NCI-H1694 treated with DMSO at 0.1 percent for 48 hours (cell line): ENCODE measurements at regions not wholly inside any gene's neighbourhood (a gene's known extent, or its start where the extent isn't known, plus 50 kb on each side); places are given as distances from the start of the nearest gene placed in this dataset.
"Not testable (repeated sequence)": the region's sequence is repeated elsewhere in the genome, so short reads cannot be mapped to it uniquely, and the experiment has no call there.

Source experiments
- DNase-seq: peaks from one replicate; lab custom pipeline; 2025; lab: John Stamatoyannopoulos, UW

DNA sequence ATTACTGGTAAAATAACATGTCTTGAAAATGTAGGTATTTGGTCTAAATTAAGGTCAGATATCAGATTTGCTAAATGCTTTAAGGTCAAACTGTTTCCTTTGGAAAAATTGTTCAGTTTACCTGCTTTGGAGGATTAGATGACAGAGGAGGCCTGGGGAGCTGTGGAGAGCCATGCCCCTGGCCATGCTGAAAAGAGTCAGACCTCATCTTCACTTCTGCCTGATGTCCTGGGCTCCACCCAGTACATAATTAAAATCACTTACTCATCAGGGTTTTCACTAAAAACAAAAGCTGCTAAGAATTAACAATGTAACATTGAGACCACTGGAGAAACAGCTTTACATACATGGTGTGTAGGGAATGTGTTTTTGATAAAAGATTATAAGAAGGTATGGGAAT lies 60.8 kb upstream of the UNC93A start:
- DNase-seq: no peak

DNA sequence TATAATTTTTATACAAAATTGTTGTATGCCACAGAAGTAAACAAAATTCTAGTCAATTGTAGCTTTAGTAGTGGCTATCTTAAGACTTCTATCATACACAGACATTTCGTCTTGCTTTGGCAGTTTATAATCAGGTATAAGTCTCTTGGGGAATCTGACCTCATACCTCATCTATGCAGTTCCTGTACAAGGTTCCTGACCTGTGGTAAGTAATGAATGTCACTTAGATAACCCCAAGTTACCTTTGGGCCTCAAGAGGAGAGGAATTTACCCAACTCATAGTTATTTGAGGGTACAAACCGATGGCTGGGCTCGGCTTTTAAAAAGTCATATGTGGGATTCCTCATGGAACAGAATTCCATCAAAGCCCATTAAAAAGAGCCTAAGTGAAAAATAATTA lies 58.8 kb upstream of the UNC93A start:
- DNase-seq: no peak

DNA sequence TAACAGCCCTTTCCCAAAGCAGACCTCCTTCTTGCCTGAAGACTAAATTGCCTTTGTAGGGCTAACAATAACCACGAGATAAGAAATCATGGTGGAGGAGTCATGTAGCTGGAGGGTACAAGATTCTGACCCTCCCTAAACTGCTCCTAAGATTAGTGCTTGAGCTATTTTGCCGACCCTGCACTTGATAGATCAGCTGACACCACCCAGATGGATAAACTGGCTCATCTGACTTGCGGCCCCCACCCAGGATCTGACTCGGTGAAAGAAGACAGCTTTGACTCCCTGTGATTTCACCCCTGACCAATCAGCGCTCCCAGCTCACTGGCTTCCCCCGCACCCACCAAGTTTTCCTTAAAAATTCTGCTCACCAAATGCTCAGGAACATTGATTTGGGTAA lies 57.6 kb upstream of the UNC93A start:
- no peak for DNase-seq

DNA sequence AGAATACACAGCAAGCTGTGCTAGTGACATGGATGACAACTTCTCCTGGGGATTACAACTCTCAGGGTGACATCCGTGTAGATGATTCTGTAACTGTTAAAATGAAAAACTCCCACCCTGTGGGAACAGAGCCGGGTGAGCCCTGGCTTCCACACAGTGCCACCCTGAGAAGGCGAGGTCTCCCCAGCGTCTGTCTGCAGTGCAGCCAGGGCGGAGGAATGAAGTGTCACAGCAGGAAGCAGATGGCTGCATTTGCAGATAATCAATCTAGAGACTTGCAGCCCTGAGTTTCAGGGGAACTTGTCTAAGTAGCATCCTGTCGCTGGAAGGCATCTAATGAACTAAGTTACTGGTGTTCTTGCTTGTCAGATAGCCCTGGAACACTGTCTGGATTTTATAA lies 56.5 kb upstream of the UNC93A start:
- not testable (repeated sequence) for DNase-seq

DNA sequence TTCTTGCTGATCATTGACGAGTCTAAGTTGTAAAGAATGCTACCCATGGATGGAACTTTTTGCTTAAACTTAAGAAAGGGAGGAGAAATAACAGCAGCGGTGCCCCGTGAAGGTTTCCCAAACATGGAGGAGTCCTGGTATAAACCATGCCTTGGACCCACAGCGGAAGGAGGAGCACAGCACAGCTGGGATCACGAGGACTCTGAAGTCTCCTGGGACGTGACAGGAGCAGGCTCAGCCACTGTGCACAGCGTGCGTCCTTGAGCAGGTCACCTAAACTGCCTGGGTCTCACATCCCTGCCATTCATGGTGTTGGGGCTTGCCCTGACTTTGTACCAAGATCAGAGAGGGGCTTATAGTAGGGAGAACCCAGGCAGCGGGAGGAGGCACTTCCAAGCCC lies 56.1 kb upstream of the UNC93A start:
- no peak for DNase-seq

DNA sequence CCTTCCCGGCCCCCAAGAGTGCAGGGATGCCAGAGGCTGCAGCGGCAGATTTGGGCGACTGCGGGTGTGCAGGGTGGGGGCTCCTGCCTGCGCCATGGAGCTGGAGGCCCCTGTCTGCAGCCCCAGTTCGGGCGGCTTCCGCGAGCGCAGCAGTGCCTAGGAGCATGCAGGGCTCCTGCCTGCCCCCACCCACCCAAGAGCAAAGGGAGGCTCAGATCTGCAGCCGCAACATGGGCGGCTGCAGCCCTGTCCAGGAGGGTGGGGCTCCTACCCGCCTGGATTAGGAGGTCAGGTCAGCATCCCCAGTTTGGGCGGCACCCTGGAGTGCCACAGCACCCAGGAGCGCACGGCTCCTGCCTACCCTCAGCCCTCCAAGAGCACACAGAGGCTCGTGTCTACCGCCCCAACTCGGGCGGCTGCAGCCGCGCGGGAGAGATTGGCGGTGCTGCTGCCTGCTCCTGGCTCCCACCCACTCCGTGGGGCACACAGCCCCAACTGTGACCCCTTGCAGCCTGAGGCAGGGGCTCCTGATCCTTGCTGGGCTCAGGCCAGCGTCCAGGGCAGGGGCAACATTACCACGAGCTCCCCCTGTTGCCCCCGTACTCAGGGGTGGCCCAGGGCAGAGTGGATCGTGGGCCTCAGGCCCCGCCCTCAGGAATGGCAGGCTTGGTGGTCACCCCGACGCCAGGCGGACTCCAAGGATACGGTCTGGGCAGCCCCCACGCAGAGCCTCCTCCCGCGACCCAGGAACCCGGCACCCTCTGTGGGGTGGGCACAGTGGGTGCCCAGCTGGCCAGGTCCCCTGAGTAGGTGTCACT lies 55.5 kb upstream of the UNC93A start:
- no peak for DNase-seq

DNA sequence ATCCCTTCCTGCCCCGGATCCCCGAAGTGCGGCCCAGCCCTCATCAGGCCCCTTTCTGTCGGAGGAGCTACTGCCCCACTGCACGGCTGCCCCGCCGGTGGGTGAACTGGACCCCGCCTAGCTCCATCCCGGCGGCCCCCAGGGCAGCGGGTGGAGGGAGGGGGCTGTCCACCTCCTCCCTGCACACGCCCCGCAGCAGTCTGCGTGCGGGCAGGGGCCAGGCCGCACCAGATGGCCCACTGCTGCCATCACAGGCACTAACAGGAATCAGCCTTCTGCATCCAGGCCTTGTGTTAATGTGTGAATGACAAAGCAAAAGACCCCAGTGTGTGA lies 54.9 kb upstream of the UNC93A start:
- DNase-seq: no peak

DNA sequence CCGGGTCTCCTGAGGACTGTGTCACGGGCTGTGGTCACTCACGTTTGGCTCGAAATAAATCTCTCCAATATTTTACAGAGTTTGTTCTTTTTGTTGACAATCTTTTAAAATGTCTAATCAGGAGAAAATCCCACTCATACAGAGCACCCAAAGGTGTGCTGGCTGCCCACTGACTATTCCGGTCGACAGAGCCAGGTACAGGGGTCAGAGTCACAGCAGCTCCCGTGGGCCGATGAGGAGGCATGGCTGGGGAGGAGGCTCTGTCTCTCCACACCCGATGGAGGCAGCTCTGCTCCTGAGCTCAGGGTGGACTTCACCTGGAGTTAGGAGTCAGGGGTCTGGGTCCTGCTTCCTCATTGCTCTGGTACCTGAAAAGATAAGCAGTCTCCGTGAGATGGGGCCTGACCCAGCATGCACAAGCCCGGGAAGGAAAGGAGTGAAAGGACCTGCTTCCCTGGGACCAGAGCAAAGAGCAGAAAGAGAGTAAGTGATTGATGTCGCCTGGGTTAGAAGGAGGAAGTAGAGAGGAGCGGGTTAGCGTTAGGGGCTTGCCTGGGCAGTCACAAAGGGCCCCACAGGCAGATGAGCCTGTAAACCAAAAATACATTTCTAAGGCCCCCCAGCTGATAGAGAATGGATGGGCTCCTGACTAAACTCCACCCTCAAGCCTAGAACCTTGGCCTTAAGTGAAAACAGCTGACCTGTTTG lies 53.5 kb upstream of the UNC93A start:
- DNase-seq: no peak

DNA sequence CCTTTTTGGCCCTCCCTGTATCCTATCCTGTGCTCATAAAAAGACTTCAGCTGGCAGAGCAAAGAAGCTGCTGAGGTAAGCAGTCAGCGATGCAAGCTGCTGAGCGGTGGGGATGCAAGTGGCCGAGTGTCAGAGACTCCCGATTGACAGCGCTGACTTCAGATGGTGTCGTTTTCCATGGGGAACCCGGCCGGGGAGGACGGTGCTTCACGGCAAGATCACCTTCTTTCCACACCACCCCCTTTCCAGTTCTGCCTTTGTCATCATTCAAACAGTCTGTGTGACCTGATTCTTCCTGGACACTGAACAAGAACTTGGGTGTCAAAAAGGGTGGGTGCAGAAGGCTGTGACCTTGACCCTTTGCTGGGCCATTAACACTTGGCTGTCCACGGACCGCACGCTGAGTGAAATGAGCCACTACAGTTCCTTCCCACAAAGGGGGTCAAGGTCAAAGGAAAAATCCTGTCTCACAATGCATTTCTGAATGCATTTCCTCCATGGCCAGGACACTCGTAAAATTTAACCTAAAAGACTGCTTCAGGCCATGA lies 52.9 kb upstream of the UNC93A start:
- no peak for DNase-seq

DNA sequence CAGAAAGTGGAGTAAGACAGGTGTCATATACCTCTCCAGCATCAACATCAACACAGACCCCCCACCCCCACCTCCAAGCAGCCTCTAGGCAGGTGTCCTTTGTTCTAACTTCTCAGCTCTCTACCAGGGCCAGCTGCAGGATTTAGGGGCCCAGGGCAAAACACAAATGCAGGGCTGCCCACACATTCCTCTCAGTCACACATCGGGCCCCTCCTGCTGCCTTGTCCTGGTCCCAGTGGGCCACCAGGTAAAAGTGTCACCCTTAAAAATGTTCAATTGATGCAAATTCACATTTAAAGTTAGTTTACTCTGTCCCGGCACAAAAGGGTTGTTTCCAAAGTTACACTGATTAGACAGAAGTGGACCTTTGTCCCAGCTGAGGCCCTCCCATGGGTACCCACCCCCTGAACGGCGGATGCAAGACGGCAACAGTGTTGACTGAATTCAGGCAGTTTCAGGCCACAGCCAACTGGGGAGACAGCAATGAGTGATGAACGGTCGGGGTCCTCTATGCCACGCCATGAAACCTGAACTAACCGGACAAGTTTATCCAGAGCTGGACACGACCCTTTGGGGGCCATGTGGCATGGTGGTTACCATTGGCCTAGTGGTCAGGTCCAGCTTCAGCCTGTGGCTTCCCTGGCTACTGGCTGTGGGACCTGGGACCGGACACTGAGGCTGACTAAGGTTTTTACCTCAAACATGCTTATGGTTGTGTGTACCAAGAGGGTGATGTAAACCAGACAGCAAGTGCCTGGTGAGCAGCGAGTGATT lies 52.2 kb upstream of the UNC93A start:
- DNase-seq: no peak

DNA sequence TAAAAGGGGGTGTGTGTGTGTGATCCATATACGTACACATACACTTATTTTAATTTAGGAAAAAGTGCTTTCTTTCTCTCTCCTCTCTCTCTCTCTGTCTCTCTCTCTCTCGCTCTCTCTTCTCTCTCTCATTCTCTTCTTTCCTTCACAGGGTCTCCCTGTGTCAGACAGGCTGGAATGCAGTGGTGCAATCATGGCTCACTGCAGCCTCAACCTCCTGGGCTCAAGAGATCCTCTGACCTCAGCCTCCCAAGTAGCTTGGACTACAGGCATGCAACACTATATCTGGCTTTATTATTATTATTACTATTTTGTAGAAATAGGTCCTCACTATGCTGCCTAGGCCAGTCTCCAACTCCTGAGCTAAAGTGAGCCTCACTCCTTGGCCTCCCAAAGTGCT lies 51.6 kb upstream of the UNC93A start:
- not testable (repeated sequence) for DNase-seq

DNA sequence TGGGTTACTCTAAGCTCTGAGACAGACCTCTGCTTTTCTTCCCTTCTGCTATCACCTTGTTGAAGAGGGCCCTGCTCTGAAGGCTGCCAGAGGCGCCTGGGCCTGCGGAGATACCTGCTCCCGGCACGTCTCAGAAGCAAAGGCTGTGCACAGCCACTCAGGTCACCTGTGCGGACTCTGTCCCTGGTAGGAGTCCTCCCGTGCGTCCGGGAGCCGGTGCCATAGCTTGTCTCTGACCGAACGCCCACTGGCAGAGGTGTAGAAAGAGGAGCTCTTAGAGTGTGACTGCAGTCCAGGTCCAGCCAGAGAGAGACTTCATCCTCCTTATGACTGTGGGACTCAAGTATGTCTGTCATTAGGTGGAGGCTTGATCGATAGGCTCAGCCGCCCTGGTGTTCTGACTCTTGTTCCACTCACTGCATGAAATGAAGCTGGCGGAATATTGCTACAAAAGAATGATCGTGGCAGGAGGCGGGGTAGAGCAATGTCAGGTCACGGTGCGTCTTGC lies 51.0 kb upstream of the UNC93A start:
- DNase-seq: no peak
